ENCODE measurements at regions not wholly inside any gene's neighbourhood (a gene's known extent, or its start where the extent isn't known, plus 50 kb on each side); places are given as distances from the start of the nearest gene placed in this dataset.

DNA sequence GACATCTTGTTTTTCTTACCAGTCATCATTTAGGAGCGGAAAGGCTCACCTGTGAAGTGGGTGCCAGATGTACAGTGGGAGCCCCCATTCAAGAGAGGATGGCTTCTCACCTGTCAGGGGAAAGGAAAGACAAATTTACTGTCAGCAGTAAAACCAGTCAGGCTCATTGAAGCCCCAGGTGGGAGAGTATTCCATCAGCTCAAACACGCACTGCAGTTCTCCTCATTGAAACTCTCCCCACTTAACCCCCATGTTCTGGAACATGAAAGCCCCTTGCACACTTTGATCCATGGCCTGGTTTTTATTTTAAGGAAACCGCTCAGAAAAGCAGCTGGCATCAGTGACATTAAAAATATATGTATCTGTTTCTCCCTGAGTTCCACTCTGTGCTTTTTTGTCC lies 401.1 kb upstream of the ZNF507 start:
- Histone ChIP-seq H3K9me2 (replicated peaks; ENCODE audit: insufficient read depth) (no peaks in the 10 kb centered on the region), H3K27me3 (no peaks in the 10 kb centered on the region), H3K79me2 (no peaks in the 10 kb centered on the region), H3K4me1 (ENCODE audit: insufficient read depth) (no peaks in the 10 kb centered on the region), H3K4me2 (no peak overlapping the region), H3K36me3 (replicated peaks; ENCODE audit: insufficient read depth, low read depth) (no peaks in the 10 kb centered on the region), H3K4me3 (no peak overlapping the region), H4K20me1 (ENCODE audit: insufficient read depth, poor library complexity, severe bottlenecking) (no peaks in the 10 kb centered on the region), H3K9me3 (ENCODE audit: low read depth) (no peaks in the 10 kb centered on the region), H3K27ac (no peak overlapping the region), H2AFZ (no peak overlapping the region)
- WGBS (ENCODE audit: low lambda C conversion rate, missing lambda C conversion rate): 92% methylated on average over 3 of the region's 3 CpGs
- TF ChIP-seq CTCF (IDR thresholded peaks at IDR 0.05; ENCODE audit: poor library complexity) (no peak), EZH2phosphoT487 (IDR thresholded peaks at IDR 0.05; ENCODE audit: low read depth, severe bottlenecking, unreplicated experiment) (no peak), EZH2 (IDR thresholded peaks at IDR 0.05; ENCODE audit: borderline replicate concordance) (no peak)
- DNase-seq (ENCODE audit: low spot score): no peak

- no peaks in the 10 kb centered on the region for H3K9me2 ChIP-seq (replicated peaks; ENCODE audit: insufficient read depth)
- no peak overlapping the region for H3K4me2 ChIP-seq
- H3K4me3 ChIP-seq: no peak overlapping the region
- H3K27me3 ChIP-seq: no peaks in the 10 kb centered on the region
- no peak for DNase-seq (ENCODE audit: low spot score)
- TF ChIP-seq EZH2phosphoT487 (IDR thresholded peaks at IDR 0.05; ENCODE audit: low read depth, severe bottlenecking, unreplicated experiment): no peak
- no peak for TF ChIP-seq CTCF (IDR thresholded peaks at IDR 0.05; ENCODE audit: poor library complexity)
- TF ChIP-seq EZH2 (IDR thresholded peaks at IDR 0.05; ENCODE audit: borderline replicate concordance): no peak
- no peaks in the 10 kb centered on the region for H3K36me3 ChIP-seq (replicated peaks; ENCODE audit: insufficient read depth, low read depth)
- H3K27ac ChIP-seq: no peak overlapping the region
- 73% methylated on average over 4 of the region's 4 CpGs for WGBS (ENCODE audit: low lambda C conversion rate, missing lambda C conversion rate)
- H3K79me2 ChIP-seq: no peaks in the 10 kb centered on the region
- no peaks in the 10 kb centered on the region for H3K9me3 ChIP-seq (ENCODE audit: low read depth)
- no peaks in the 10 kb centered on the region for H4K20me1 ChIP-seq (ENCODE audit: insufficient read depth, poor library complexity, severe bottlenecking)
- H2AFZ ChIP-seq: no peak overlapping the region
- H3K4me1 ChIP-seq (ENCODE audit: insufficient read depth): no peaks in the 10 kb centered on the region
Observed at GRCh38 chr19:31946491-31946890, 398.9 kb upstream of the ZNF507 start.

GRCh38 chr19:31947436-31948115 lies 397.8 kb upstream of the ZNF507 start:
- Histone ChIP-seq H2AFZ (no peak overlapping the region), H3K9me3 (ENCODE audit: low read depth) (no peaks in the 10 kb centered on the region), H4K20me1 (ENCODE audit: insufficient read depth, poor library complexity, severe bottlenecking) (no peaks in the 10 kb centered on the region), H3K36me3 (replicated peaks; ENCODE audit: insufficient read depth, low read depth) (no peaks in the 10 kb centered on the region), H3K27ac (no peak overlapping the region), H3K4me3 (no peak overlapping the region), H3K79me2 (no peaks in the 10 kb centered on the region), H3K27me3 (no peaks in the 10 kb centered on the region), H3K4me2 (no peak overlapping the region), H3K4me1 (ENCODE audit: insufficient read depth) (no peaks in the 10 kb centered on the region), H3K9me2 (replicated peaks; ENCODE audit: insufficient read depth) (no peaks in the 10 kb centered on the region)
- TF ChIP-seq EZH2phosphoT487 (IDR thresholded peaks at IDR 0.05; ENCODE audit: low read depth, severe bottlenecking, unreplicated experiment) (no peak), CTCF (IDR thresholded peaks at IDR 0.05; ENCODE audit: poor library complexity) (no peak), EZH2 (IDR thresholded peaks at IDR 0.05; ENCODE audit: borderline replicate concordance) (no peak)
- WGBS (ENCODE audit: low lambda C conversion rate, missing lambda C conversion rate): 93% methylated on average over 17 of the region's 17 CpGs
- no peak for DNase-seq (ENCODE audit: low spot score)
